HEK293 (cell line): ENCODE measurements at regions not wholly inside any gene's neighbourhood (a gene's known extent, or its start where the extent isn't known, plus 50 kb on each side); places are given as distances from the start of the nearest gene placed in this dataset.

Experiments
- GLI2 ChIP-seq: fragments of 450-650 bp; formaldehyde crosslinking; IDR thresholded peaks from 2 replicates; pipeline ENCODE4; 2017; ENCODE audit warnings: missing biosample characterization, missing genetic modification characterization, low read depth, borderline replicate concordance
- ZBTB17 ChIP-seq: fragments of 450-650 bp; formaldehyde crosslinking; IDR thresholded peaks from 2 replicates; pipeline ENCODE4 v1.5.1; 2016; ENCODE audit warnings: missing biosample characterization, missing genetic modification characterization
- ZNF132 ChIP-seq: fragments of 450-650 bp; formaldehyde crosslinking; IDR thresholded peaks from 2 replicates; pipeline ENCODE4 v1.5.1; 2017; ENCODE audit warnings: missing biosample characterization, missing genetic modification characterization, borderline replicate concordance
- ZNF354C ChIP-seq: fragments of 450-650 bp; formaldehyde crosslinking; IDR thresholded peaks from 2 replicates; pipeline ENCODE4 v1.5.1; 2016; ENCODE audit warnings: missing biosample characterization, missing genetic modification characterization, low read depth, borderline replicate concordance
- ZNF660 ChIP-seq: fragments of 450-650 bp; IDR thresholded peaks from 2 replicates; pipeline ENCODE4 v1.5.1; 2018; ENCODE audit warnings: missing biosample characterization, mild to moderate bottlenecking, missing genetic modification characterization

GRCh38 chr6:48213076-48213788 lies 102.2 kb upstream of the PTCHD4 start:
- TF ChIP-seq ZNF132 (tag by site-specific recombination) (no peak), ZNF660 (no peak), GLI2 (tag by site-specific recombination) (no peak), ZBTB17 (tag by site-specific recombination) (no peak), ZNF354C (tag by site-specific recombination) (no peak)
